ENCODE measurements at regions not wholly inside any gene's neighbourhood (a gene's known extent, or its start where the extent isn't known, plus 50 kb on each side); places are given as distances from the start of the nearest gene placed in this dataset.

DNA sequence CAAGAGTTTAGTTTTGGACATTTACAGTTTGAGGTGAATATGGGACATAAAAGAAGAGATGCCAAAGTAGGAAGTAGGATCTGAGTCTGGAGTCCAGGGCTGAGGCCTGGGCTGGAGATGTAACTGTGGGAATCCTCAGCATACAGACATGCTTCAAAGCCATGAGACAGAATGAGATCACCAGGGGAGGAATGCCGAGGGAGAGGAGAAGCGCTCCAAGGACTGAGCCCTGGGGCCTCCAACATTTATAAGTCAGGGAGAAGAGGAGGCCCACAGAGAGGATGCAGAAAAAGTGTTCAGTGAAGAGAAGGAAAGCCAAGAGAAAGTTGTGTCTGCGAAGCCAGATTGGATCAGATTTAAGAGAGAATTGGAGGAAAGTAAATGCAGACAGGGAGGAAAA is 277.5 kb upstream of the MYOCD start:
- DNase-seq: no peak

DNA sequence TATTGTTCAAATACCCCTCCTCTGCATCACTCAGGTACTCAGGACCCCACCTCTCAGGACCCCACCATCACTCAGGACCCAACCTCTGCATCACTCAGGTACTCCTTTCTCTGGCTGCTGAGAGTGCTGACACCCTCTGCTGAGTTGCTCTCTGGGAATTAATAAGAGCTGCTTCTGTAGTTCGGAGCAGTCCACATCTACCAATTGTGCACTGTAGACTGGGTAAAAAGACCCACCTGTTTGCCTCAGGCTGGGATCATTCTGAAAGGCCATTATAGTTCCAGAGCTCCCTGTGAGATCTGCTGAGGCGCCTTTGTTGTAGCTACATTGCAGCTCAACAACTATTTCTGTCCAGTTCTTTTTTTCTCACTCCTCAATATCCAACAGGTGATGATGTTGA is 276.3 kb upstream of the MYOCD start:
- no peak for DNase-seq

GRCh38 chr17:12390631-12391030 is 275.1 kb upstream of the MYOCD start:
- no peak for DNase-seq

- DNase-seq: no peak
Observed at GRCh38 chr17:12391468-12391867, 274.2 kb upstream of the MYOCD start.

DNA sequence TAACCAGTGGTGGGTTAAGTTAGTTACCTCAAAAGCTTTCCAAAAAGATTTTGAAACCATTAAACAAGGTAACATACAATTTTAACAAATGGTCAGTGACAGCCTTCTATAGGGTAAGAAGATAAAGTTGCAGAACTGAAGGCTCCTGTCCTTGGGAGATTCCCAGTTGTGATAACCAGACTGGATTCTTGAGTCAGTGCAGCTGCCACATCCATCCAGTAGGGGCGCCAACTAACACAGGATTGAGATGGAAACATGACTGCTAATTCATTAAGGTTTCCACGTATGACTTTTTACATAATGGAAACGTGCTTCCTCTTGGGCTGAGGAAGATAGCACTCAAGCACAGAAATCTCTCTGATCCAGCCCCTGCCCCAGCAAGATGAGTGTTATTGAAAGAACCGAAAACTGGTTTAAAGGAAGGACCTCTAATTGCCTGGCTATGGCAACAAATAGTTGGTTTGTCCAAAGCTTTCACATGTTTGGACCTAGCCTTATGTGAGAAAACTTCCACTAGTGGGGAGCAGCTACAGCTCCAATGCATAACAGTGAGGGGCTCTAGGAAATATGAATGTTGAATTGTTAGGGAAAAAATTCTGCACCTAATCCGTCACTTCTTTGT is 269.8 kb upstream of the MYOCD start:
- DNase-seq: no peak

DNA sequence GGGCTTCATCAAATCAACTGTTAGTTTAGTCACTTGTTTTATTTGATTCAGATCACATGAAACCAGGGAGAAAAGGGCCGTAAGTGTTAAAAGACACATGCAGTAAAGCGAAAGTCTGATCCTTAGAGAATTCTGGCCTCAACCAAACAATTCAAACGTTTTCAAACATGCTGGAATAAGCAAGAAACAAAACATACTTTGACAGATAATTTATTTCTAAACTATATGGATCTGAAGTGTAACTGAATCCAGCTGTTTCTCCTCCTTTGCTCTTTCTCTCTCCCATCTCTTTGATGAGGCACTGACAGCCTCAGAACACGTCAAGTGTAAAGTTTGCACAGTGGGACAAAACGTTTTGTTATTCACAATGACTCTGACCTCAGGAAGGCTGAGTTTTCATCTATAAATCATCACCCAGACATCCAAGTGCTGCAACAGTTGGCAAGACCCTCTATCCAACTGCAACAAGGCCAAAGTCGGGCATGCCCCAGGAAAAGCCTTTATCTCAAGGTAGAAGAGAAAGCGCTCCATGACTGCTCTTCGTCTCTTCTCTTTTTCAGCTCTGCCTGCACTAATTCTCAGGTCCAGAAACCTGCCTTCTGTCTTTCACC is 267.1 kb upstream of the MYOCD start:
- DNase-seq: no peak

GRCh38 chr17:12402963-12403622 is 262.6 kb upstream of the MYOCD start:
- no peak for DNase-seq

DNA sequence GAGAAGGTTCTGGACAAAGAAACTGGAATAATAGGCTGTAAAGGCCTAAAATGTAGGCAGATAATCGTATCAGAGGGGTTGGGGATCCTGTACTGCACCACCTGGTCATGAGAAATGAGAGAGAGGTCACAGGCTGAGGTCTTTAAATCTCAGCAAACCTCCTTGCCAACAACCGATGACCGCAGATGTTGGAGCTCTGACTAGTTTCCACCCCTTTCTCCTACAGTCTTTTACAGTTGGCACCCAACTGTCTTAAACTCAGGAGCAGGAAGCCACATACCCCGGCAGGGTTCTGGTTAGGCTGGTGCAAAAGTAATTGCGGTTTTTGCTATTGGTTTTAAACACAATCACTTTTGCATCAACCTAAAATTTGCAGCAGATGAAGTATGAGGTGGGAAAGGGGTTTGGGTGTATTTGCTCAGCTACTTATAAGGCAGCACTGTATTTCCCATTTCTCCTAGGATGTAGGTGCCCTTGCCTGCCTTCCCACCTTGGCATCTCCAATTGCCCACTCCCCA is 261.8 kb upstream of the MYOCD start:
- no peak for DNase-seq

DNA sequence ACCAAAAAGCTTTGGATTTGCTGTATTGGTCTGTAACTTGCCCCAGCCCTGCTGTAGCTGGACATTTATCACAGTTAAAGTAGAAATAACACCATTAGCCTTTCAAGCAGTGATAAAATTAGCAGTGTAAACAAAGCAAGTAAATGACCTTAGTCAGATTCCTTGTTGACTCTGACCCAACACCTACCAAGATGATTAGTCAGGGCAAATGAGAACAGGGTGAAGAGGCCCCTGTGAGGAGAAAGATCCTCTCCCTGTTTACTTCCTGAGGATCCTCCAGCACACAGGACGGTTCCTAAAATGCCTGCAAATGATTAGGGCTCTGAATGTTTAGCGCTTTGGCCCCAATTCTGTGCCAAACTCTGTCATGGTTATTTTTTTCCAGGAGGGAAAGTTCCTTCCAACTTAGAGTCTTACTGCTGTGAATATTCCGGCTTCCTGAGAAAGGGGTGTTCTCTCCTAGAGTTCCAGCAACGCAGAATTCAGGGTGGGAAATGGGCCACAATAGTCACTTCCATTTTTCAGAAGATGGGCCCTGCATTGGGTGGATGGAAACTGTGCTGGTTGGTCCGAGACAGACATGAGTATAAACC is 259.0 kb upstream of the MYOCD start:
- DNase-seq: no peak

DNA sequence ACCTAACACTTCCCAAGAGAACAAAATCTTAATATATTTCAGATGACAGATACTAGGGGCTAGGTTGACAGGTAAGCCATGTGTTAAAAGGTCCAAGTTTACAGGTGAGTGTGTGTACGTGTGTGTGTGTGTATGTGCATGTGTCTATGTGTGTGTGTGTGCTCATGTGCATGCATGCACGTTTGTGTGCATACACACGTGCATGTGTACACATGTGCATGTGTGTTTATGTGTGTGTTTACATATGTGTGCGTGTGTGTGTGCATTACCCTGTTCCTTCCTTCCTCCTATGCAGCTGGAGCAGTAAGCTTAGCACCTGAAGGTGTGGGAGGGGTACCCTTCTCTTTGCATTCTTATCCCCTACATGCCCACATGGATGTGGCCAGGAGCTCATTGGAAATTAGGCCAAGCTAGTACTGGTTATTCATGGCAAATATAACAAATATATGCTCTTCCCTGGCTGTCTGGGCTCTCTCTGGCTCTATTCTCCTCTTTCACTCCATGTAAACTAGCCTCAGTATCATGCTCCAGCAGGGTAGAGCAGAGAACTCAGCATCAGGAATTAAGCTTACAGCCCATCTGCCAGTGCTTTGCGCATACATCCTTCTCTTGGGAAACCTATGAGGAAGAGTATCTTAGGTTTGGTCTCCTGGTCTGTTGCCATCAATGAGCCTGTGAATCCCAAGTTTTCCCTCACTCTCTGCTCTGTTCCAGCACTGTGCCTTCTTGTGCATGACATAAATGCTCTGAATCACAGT is 258.0 kb upstream of the MYOCD start:
- no peak for DNase-seq

DNA sequence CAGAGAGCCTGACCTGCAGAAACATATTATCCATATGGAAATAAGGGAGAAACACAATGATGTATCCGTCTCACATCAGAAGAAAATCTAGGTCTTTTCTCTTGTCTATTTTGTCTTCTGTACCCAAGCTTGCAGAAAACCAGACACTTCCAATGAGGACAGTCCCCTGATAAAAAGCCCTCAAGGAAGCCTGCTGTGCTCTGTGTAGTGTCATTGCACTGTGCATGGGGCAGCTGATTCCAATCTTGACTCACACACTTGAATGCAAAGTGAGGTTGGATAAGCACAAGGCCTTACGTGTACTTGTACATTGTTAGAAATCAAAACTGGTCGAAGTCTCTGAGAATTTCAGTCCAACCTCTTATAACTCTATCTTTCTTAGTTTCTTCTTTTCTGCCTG is 256.6 kb upstream of the MYOCD start:
- no peak for DNase-seq

- no peak for DNase-seq
Observed at GRCh38 chr17:12410717-12411116, 255.0 kb upstream of the MYOCD start.

DNA sequence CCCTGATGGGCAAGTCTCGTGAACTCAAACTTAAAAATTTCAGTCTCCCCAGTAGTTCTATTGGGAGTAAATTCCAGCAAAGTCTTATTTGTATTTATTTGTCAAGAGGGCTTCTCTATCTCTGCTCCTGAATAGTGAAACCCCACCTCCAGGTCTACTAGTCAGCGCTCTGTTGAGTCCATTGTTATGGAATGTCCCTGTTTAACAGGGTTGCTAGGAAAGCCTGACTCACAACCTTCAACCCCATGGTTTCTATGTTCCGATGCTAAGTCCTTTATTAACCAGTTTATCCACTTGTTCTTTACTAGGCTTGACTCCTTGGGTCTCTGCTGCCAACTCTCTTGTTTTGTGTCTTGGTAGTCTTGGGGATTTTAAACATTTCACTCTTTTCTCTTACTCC is 250.7 kb upstream of the MYOCD start:
- DNase-seq: no peak

- no peak for DNase-seq
Observed at GRCh38 chr17:12421077-12421476, 244.6 kb upstream of the MYOCD start.

GRCh38 chr17:12421646-12422306 is 243.9 kb upstream of the MYOCD start:
- no peak for DNase-seq

DNA sequence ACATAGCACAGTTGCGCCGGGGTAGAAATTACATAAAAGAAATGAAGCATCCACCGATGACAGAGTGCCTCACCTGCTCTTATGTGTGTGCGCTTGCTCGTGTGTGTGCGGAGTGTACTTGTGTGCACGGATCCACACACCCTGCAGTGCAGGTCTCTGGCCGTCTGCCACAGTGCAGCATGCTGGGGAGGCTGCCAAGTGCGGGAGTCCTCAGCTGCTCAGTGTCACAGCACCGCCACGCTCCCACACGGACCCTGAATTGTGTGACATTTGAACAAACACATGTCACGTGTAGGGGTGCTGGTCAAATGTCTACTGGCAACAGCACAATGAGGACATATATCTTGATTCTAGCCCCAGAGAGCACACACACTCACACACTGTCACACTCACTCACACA is 243.0 kb upstream of the MYOCD start:
- DNase-seq: no peak

DNA sequence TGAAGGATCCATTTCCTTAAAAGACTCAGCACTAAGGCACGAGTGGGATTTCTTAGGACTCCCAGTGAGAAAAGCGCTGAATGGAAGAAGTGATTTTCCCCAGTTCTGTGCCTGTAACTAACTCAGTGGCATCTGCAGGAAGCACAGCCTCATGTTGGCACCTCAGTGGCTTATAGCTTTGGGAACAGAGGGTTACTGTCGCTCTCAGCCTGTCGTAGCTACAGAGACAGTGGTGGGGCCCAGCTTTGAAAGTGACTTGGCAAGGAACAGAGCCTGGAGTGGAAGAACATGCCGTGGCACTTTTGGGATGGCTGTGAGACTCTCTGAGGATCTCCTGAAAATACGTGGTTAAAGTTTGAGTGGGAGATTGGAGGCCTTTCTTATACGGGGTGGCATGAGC is 242.4 kb upstream of the MYOCD start:
- DNase-seq: no peak

GRCh38 chr17:12429116-12429515 is 236.6 kb upstream of the MYOCD start:
- DNase-seq: no peak

DNA sequence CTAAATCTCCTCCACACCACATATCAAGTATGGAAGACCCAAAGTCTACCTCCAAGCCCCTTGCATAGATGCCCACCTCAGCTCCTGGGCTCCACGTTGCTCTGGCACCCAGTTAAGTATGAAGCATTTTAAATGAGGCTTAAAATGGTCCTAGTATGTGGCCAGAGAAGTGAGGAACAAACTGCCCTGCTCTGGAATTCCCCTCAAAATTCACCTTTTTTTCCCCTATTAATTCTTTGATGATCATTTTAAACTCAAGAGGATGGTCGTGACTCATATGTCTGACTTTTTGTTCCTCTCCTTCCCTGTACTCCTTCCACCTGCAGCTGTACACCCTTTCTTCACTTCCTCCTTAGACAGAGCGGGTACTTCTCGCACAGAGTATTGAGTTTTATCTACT is 234.5 kb upstream of the MYOCD start:
- DNase-seq: no peak

DNA sequence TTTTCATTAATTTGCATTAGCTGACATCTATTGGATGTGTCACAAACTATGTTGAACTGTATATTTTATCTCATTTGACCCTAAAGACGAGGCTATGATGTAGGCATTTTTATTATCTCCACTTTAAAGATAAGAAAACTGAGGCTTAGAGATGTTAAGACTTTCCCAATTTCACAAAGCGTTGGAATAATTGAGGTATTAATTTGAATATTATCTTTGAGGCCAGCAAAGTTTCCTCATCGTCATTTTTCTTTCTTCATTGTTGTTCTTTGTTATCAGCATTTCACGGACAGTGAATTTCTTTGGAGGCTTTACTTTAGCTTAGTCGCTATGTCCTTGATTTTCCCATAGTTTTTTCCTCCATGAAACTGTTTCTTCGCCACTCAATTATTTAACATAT is 227.5 kb upstream of the MYOCD start:
- no peak for DNase-seq

DNA sequence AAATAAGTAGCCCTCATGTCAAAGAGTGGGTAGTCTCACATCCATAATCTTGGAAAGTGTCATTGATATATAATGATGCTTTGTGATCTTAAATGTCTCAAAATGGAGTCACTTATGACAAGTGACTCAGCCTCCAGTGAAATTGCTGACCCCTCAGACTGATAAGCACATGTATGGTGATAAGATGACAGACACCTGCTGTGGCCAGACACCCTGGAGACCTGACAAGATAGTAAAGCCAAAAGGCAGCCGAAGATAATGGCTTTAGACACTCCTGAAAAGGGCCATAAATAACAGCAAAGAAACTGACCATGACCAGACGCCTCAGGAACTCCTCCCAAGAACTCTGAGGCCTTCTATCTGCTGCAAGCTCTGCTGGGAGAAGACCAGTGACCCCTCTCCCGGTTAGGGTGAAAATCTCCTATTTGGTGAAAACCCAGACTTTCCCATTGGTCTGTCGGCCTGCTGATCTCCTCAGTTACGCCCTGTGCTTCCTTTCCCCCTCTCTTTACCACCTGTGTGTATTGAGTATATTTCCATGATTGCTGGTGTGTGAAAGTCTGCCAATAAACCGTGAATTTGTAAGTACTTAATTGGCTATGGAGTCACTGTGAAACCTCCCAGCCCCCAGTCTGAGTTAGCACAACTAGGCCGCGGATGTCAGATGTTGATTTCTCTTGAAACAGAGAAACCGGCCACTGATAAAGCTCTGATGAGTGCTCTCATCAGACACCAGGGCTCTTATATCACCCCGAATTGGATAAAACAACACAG is 226.7 kb upstream of the MYOCD start:
- no peak for DNase-seq

- DNase-seq: no peak
Observed at GRCh38 chr17:12445331-12445730, 220.4 kb upstream of the MYOCD start.

Measured in NCI-H1417 (cell line).